K562 (cell line): ENCODE measurements at regions not wholly inside any gene's neighbourhood (a gene's known extent, or its start where the extent isn't known, plus 50 kb on each side); places are given as distances from the start of the nearest gene placed in this dataset.

Experiments used
- ATAC-seq: fragments of 200-7000 bp; cut with Tn5 transposase; 3 replicates; pipeline ENCODE4 v1.9.1; 2020; ENCODE audit warnings: moderate library complexity
- BruUV-seq: library from RNA; stranded (reverse); fragments of 400-500 nt; replicated peaks from 2 replicates; lab custom pipeline; 2021; lab: Mats Ljungman, UMichigan
- CTCF ChIA-PET: fragments of 300-600 bp; formaldehyde crosslinking; extraction: SDS; loops from one replicate; lab custom pipeline; 2021; ENCODE audit warnings: low intra/inter-chr PET ratio; lab: Yijun Ruan, JAX
- POLR2A ChIA-PET: fragments of 300-600, 350-650 bp; sonication (Branson Sonifier 250); formaldehyde crosslinking; extraction: SDS; loops from one replicate; lab custom pipeline; 2021; ENCODE audit warnings: antibody characterized with exemption, inconsistent platforms; lab: Yijun Ruan, JAX
- DNase-seq, 4 experiments: peaks; one replicate each; pipeline versions ENCODE4 v3.0.0 to v3.0.0-alpha.2; 2011 to 2018; ENCODE audit warnings: low spot score in 3 of 4, mixed read lengths in 3 of 4; ENCODE audit errors: extremely low read depth in 1 of 4
- FAIRE-seq: peaks from 2 replicates; lab custom pipeline; 2011; peaks lifted over from hg19 to GRCh38; lab: Jason Lieb, UNC
- H2AFZ ChIP-seq: 2 replicates; pipeline ENCODE4 v1.6.0; 2011; ENCODE audit warnings: low read depth, low read length, control low read depth, inconsistent platforms
- H3K27ac ChIP-seq: fragments of 200-600 bp; 3 replicates; pipeline ENCODE4 v1.8.0; 2011; ENCODE audit warnings: low read depth, mild to moderate bottlenecking, control low read depth, inconsistent platforms, low read length, moderate library complexity, mixed read lengths; ENCODE audit errors: extremely low read depth
- H3K27me3 ChIP-seq, 2 experiments: fragments of 300-600 bp in 1 of 2; 2 replicates in 1 of 2; 3 replicates in 1 of 2; pipeline versions ENCODE4 v1.6.0 to v1.8.0; 2011; ENCODE audit warnings: inconsistent platforms in 2 of 2, low read length in 2 of 2, mild to moderate bottlenecking in 1 of 2, mixed read lengths in 1 of 2, moderate library complexity in 1 of 2; ENCODE audit not compliant: control insufficient read depth in 2 of 2, insufficient read depth in 2 of 2
- H3K36me3 ChIP-seq: fragments of 300-600 bp; 3 replicates; pipeline ENCODE4 v1.8.0; 2011; ENCODE audit warnings: mild to moderate bottlenecking, low read length, inconsistent platforms; ENCODE audit not compliant: control insufficient read depth, insufficient read depth
- H3K4me1 ChIP-seq, 2 experiments: fragments of 200-600 bp in 1 of 2; replicated peaks in 1 of 2; 2 replicates in 1 of 2; 3 replicates in 1 of 2; pipeline versions ENCODE4 v1.5.1 to v1.8.0; 2011; ENCODE audit warnings: inconsistent platforms in 2 of 2, low read length in 2 of 2, mild to moderate bottlenecking in 1 of 2, mixed read lengths in 1 of 2, moderate library complexity in 1 of 2; ENCODE audit not compliant: control insufficient read depth in 2 of 2, insufficient read depth in 2 of 2
- H3K4me2 ChIP-seq: 2 replicates; pipeline ENCODE4 v1.6.1; 2011; ENCODE audit warnings: low read length, control low read depth, inconsistent platforms, mixed read lengths; ENCODE audit not compliant: insufficient read depth
- H3K4me3 ChIP-seq: fragments of 200-600 bp; sonication (generic), shearing (Covaris generic); 2 replicates; pipeline ENCODE4 v1.5.1; 2016; ENCODE audit warnings: control low read depth, inconsistent platforms
- H3K79me2 ChIP-seq: fragments of 200-600 bp; 3 replicates; pipeline ENCODE4 v1.8.0; 2011; ENCODE audit warnings: low read length, inconsistent platforms; ENCODE audit not compliant: control insufficient read depth, insufficient read depth
- H3K9ac ChIP-seq, 2 experiments: 2 replicates each; pipeline versions ENCODE4 v1.6.0 to v1.6.1; 2011; ENCODE audit warnings: low read depth in 2 of 2, low read length in 2 of 2, control low read depth in 1 of 2, inconsistent platforms in 1 of 2, mild to moderate bottlenecking in 1 of 2, mixed read lengths in 1 of 2; ENCODE audit not compliant: insufficient read depth in 1 of 2
- H3K9me1 ChIP-seq: one replicate; pipeline ENCODE4 v1.6.0; 2011; ENCODE audit warnings: inconsistent platforms, mild to moderate bottlenecking, low read length, moderate library complexity; ENCODE audit not compliant: control insufficient read depth, insufficient read depth
- H3K9me3 ChIP-seq: replicated peaks from 2 replicates; pipeline ENCODE4 v1.5.1; 2011; ENCODE audit warnings: low read depth, low read length, inconsistent platforms; ENCODE audit not compliant: control insufficient read depth, insufficient read depth
- H4K20me1 ChIP-seq: replicated peaks from 2 replicates; pipeline ENCODE4 v1.6.1; 2011; ENCODE audit warnings: low read length, inconsistent platforms, mixed read lengths; ENCODE audit not compliant: control insufficient read depth, insufficient read depth
- ARID1B ChIP-seq: fragments of 450-650 bp; IDR thresholded peaks from 2 replicates; pipeline ENCODE4 v1.6.1; 2016; ENCODE audit warnings: antibody characterized with exemption, mild to moderate bottlenecking, inconsistent platforms
- CREB5 ChIP-seq: fragments of 250-450 bp; sonication (Bioruptor Pico); IDR thresholded peaks from 2 replicates; pipeline ENCODE4 v1.5.0; 2020; ENCODE audit warnings: mild to moderate bottlenecking
- SRSF3 ChIP-seq: fragments of 200-400 bp; formaldehyde crosslinking; IDR thresholded peaks from 2 replicates; pipeline ENCODE4 v1.6.1; 2016; ENCODE audit warnings: mild to moderate bottlenecking, low read length, moderate library complexity; ENCODE audit not compliant: insufficient read depth
- ZNF511 ChIP-seq: sonication (generic); formaldehyde crosslinking; IDR thresholded peaks from 2 replicates; pipeline ENCODE4 v1.8.0; 2022; ENCODE audit warnings: mild to moderate bottlenecking, missing genetic modification reagents
- in situ Hi-C: fragments of 300-500 bp; cut with MboI; formaldehyde crosslinking; loops from 4 replicates; pipeline ENCODE4 v1.15.0; 2018; ENCODE audit warnings: inconsistent platforms, mixed read lengths
- intact Hi-C: fragments of 100-400 bp; cut with micrococcal nuclease; formaldehyde crosslinking; loops from 2 replicates; pipeline ENCODE4 v1.14.2; 2022

GRCh38 chr11:112596324-112596723 lies 335.7 kb upstream of the PLET1 start:
- no peak for DNase-seq
- Histone ChIP-seq H3K9me1 (no peaks in the 10 kb centered on the region), H3K27ac (no peak overlapping the region), H3K9me3 (no peaks in the 10 kb centered on the region), H3K4me2 (no peak overlapping the region), H3K36me3 (no peaks in the 10 kb centered on the region), H3K9ac (no peak overlapping the region), H3K79me2 (no peaks in the 10 kb centered on the region), H3K4me3 (no peak overlapping the region), H2AFZ (no peak overlapping the region), H4K20me1 (no peaks in the 10 kb centered on the region), H3K27me3 (no peaks in the 10 kb centered on the region), H3K4me1 (no peaks in the 10 kb centered on the region)
- POLR2A ChIA-PET, result interaction anchor here (1.1 kb wide), 1 partner anchor 21 kb away, joined by 4 read pairs; no protein-coding TSS in a partner anchor
- TF ChIP-seq SRSF3 (no peak), ARID1B (no peak), ZNF511 (CRISPR knock-in tag) (no peak), CREB5 (CRISPR knock-in tag) (no peak)
- in situ Hi-C loops, result no loop called here
- CTCF ChIA-PET, result no interaction called here
- BruUV-seq, result no TSS peak
- ATAC-seq, result no peak
- intact Hi-C loops, result no loop called here
- FAIRE-seq, result no peak
